GM10266 (cell line): ENCODE measurements at regions not wholly inside any gene's neighbourhood (a gene's known extent, or its start where the extent isn't known, plus 50 kb on each side); places are given as distances from the start of the nearest gene placed in this dataset.

Source experiments
- DNase-seq: peaks from one replicate; pipeline ENCODE4 v3.0.0; 2012; ENCODE audit errors: extremely low spot score
- TF ChIP-seq, protein P1 (sequence below): IDR thresholded peaks from 2 replicates; pipeline ENCODE4 v1.5.1; 2012; ENCODE audit warnings: mild to moderate bottlenecking, low read depth; ENCODE audit not compliant: control insufficient read depth, insufficient read depth; ENCODE audit errors: missing control alignments

DNA sequence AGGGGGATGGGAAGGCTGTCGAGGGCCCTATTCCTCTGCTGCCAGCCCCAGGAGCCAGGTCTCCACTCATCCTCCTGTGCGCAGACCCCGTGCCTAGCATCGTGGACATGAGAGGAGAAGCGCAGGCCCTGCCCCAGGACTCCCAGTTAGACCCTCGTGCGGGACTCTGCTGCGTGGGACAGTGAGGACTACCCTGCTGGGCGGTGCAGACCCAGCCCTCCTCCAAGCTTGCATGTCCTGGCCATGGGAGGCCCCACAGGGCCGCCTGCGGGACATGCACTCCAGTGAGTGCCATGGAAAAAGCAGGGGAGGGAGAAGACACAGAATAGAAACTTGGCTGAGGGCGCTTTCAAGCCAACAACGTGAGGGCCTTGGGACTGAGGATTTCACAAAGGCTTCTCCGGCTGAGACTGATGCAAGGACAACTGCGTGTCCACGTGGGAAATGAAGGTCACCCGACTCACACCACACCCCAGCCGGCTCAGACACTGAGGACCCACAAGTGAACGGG, 62.6 kb upstream of the IQSEC1 start:
- TF ChIP-seq, protein P1, sequence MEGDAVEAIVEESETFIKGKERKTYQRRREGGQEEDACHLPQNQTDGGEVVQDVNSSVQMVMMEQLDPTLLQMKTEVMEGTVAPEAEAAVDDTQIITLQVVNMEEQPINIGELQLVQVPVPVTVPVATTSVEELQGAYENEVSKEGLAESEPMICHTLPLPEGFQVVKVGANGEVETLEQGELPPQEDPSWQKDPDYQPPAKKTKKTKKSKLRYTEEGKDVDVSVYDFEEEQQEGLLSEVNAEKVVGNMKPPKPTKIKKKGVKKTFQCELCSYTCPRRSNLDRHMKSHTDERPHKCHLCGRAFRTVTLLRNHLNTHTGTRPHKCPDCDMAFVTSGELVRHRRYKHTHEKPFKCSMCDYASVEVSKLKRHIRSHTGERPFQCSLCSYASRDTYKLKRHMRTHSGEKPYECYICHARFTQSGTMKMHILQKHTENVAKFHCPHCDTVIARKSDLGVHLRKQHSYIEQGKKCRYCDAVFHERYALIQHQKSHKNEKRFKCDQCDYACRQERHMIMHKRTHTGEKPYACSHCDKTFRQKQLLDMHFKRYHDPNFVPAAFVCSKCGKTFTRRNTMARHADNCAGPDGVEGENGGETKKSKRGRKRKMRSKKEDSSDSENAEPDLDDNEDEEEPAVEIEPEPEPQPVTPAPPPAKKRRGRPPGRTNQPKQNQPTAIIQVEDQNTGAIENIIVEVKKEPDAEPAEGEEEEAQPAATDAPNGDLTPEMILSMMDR, result no peak
- no peak for DNase-seq

- no peak for DNase-seq
- TF ChIP-seq, protein P1, result no peak
Observed at GRCh38 chr3:13135251-13135810, 62.1 kb upstream of the IQSEC1 start.

- TF ChIP-seq, protein P1, result no peak
- no peak for DNase-seq
Observed at GRCh38 chr3:13134879-13135206, 61.6 kb upstream of the IQSEC1 start.

DNA sequence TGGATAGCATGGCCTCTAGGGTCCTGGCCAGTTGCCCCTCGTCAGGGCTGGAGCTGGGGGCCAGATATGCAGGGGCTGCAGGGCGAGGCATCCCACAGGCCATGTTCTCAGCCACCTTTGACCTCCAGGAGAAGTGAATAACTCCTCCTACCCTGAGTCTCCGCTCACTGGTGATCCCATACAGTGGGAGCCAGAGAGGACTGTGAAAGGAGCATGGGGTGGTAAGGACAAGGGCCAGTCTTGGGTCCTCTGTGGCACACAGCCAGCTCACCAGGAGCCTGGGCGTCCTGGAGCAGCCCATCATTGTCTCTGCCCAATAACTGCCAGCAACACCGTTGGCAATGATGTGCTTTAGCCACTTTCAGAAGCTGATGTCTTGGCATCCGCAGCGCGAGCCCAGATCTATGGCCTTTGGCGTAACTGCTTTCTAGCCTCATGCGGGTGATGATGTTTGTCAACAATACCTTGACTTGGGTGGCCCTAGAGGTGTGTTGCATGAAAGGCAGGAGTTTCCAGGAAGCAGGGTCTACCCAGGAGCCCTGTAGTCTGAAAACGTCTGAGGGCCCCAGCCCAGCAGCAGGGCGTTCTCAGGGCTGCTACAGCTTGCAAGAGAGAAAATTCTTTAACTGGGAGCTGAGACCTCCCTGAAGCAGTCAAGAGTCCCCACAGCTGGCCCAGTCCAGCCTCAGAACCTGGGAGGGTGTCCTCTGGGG, 61.1 kb upstream of the IQSEC1 start:
- DNase-seq, result no peak
- TF ChIP-seq, protein P1, result no peak

GRCh38 chr3:13133471-13133981, 60.3 kb upstream of the IQSEC1 start:
- TF ChIP-seq, protein P1, result no peak
- DNase-seq, result no peak

GRCh38 chr3:13132731-13133410, 59.6 kb upstream of the IQSEC1 start:
- no peak for DNase-seq
- TF ChIP-seq, protein P1, result no peak
